ENCODE measurements at regions not wholly inside any gene's neighbourhood (a gene's known extent, or its start where the extent isn't known, plus 50 kb on each side); places are given as distances from the start of the nearest gene placed in this dataset.

DNA sequence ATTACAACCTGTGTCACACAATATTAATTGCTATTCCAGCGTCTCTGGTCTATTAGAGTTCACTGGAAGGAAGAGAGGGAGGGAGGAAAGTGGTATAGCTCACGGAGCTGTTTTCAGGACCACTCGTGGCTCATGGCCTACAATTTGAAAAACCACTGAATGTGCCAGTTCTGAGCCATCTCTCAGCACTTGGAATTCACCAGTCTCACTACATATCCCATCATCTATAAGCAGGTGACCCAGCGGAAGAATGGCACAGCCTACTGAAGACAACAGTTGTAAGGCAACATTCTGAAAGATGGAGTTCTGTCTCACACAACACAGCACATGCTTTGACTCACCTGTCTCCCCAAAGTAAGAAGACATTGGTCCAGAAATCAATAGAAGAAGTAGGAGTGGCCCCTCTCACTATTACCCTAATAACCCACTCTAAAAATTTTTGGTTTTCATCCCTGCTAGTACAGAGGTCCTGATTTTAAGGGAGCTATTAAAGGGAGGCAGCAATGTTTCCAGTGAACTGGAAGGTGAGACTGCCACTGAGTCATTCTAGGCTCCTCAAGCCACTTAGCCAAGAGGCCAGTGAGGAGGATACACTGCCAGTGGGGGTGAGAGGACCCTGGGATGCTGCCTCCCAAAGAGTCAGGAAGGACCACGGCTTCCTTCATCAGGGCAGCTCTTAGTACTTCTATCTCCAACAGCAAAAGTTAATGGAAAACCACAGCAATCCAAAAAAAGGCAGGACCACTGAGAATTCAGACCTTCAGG lies 50.0 kb upstream of the DOCK9 start:
- DNase-seq (no peak), ATAC-seq (no peak)

DNA sequence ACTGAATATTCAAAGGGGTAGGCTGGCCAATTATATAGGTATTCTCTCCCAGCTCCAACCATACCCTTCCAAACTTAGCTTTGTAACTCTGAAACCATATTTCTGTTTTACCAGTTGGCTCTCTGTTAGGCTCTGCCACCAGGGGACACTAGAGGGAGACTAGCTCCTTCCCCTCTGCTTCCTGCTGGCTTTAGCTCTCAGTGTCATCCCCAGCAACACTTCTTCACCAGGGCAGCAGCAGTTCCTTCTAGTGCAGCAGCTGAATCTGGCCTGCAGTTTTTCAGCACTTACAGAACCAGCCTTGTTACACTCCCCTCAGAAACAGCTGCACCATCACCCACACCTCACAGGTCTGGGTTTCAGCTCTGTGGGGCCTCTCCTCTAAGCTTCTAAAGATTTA lies 51.0 kb upstream of the DOCK9 start:
- ATAC-seq, result peak; percentile 11
- DNase-seq, result peak; percentile 53

DNA sequence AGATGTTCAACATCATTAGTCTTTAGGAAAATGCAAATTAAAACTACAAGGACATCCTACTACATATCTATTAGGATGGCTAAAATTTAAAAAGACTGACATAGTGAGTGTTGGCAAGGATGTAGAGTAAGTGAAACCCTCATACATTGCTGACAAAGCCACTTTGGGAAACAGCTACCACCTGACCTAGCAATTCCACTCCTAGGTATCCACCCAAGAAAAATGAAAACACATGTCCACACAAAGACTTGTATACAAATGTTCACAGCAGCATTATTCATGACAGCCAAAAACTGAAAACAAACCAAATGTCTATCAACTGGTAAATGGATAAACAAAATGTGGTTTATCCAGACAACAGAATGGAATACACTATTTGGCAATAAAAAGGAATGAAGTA lies 51.7 kb upstream of the DOCK9 start:
- ATAC-seq (no peak), DNase-seq (no peak)

- DNase-seq (no peak), ATAC-seq (no peak)
Measured at GRCh38 chr13:99030326-99030725, 52.5 kb upstream of the DOCK9 start.

DNA sequence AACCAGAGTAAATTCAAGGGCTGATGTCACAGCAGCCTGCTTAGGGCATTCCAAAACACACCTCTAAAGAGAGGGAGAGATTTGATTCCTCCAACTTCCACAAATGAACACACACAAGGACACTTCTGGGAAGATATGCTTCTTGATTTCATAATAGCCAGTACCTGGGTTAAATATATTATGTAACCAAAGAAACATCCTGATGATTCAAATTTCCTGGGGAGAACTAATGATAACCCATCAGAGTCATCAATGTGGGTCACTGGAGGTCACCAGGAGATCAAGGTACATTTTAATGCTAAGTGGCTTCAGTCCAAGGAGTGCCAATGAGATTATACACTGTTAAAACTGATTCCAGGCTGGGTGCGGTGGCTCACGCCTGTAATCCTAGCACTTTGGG lies 54.0 kb upstream of the DOCK9 start:
- ATAC-seq, result no peak

GRCh38 chr13:99033814-99034213 lies 56.0 kb upstream of the DOCK9 start:
- DNase-seq (no peak), ATAC-seq (no peak)

More for the DNA sequence above, 54.0 kb upstream of the DOCK9 start:
- no peak for DNase-seq

DNA sequence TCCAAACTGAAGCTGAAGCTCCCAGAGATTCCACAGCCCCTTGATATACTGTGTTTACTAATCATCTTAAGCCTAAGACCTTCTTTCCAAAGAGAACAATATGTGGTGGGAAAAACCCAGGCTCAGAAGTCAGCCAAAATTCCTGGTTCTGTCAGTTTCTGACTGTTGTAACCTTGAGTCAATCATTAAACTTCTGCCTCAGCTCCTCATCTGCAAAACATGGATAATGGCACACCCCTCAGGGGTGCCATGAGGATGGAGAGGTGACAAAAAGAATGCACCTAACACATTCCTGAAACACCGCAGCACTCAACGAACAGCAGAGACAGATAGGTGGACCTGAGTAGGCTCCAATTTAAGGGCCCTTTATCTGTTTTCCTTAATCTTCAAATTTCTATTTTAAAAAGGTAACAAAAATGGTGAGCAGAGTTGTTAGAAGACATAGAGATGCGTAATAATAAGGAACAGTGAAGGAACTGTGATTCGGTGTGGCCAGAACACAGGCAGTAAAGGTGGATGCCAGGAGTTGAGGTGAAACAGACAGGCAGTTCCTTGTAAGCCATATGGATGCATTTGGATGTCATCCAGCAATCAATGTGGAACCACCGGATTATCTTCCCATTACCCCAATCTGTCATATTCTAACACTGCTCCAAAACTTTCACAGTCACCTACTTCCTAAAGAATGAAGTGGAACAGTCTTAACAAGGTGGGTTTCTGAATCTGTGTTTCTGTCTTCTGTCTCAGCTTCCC lies 56.6 kb upstream of the DOCK9 start:
- ATAC-seq (no peak), DNase-seq (no peak)

GRCh38 chr13:99035715-99036114 lies 57.9 kb upstream of the DOCK9 start:
- DNase-seq (no peak), ATAC-seq (no peak)

GRCh38 chr13:99037756-99038155 lies 59.9 kb upstream of the DOCK9 start:
- DNase-seq (no peak), ATAC-seq (no peak)

- ATAC-seq, result no peak
- DNase-seq, result no peak
Measured at GRCh38 chr13:99039718-99040280, 61.9 kb upstream of the DOCK9 start.

DNA sequence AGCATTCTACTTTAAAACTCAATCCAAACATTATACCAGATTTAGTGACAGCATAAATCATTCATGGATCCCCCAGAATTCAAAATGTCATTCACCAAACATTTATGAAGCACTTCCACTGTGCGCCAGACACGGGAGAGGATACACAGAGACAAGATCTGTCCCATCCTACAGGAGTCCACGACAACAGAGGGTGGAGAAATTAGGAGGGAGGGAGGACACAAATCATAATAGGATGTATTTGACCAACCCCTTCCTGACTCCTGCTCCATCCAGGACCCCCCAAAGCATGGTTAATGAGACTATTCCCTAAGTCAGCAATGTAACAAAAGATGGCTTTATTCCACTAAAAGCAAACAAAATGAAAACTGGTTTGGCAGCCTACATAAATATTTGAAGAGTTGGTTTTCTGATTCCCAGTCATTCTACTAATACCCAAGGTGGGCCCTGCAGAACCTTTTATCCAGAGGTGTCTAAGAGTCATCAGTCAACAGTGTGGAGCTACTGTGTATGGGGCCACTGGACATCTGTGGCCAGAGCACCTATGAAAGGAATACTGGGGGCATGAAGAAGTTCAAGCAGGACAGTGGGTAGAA lies 62.8 kb upstream of the DOCK9 start:
- no peak for DNase-seq
- ATAC-seq, result no peak

- DNase-seq (no peak), ATAC-seq (no peak)
Measured at GRCh38 chr13:99041337-99041736, 63.5 kb upstream of the DOCK9 start.

DNA sequence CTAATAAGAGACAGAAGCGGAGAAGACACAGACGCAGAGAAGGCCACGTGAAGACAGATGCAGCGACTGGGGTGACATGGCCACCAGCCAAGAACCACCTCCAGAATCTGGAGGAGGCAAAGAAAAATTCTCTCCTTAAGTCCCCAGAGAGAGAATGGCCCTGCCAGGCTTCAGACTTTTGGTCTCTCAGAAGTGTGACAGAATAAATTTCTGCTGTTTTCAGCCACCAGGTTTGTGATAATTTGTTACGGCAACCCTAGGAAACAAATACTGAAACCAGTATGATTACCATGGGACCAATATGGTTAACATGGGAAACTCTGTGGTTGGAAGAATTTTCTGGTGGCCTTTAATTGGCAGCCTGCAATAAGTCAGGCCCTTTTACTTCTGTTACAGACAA lies 63.9 kb upstream of the DOCK9 start:
- DNase-seq (peak; percentile 22), ATAC-seq (peak; percentile 50)

- ATAC-seq, result no peak
Measured at GRCh38 chr13:99042521-99043250, 64.8 kb upstream of the DOCK9 start.

DNA sequence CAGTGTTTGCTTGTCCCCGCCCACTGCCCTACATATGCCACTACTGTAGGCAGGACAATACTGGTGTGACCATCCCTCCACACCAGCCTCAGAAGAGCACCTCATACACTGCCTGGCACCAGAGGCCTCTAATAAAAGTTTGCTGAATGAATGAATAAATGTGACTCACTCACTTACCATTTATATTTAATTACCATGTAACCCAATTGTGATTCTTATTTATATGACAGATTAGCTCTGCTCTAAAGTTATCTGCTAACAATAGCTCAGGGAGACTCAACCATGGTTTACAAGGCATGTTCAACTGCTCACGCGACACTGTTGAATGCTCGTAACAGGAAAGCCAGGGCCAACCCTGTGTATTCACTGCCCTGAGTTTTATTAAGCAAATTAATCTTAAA lies 66.0 kb upstream of the DOCK9 start:
- DNase-seq (no peak), ATAC-seq (no peak)

More at GRCh38 chr13:99042521-99043250, 64.8 kb upstream of the DOCK9 start:
- DNase-seq, result peak; percentile 20

GRCh38 chr13:99044764-99045163 lies 66.9 kb upstream of the DOCK9 start:
- no peak for DNase-seq
- ATAC-seq, result peak; percentile 31

GRCh38 chr13:99045396-99045795 lies 67.5 kb upstream of the DOCK9 start:
- ATAC-seq (no peak), DNase-seq (no peak)

GRCh38 chr13:99046851-99047250 lies 69.0 kb upstream of the DOCK9 start:
- no peak for ATAC-seq
- no peak for DNase-seq

- ATAC-seq, result no peak
Measured at GRCh38 chr13:99050983-99051488, 73.2 kb upstream of the DOCK9 start.

DNA sequence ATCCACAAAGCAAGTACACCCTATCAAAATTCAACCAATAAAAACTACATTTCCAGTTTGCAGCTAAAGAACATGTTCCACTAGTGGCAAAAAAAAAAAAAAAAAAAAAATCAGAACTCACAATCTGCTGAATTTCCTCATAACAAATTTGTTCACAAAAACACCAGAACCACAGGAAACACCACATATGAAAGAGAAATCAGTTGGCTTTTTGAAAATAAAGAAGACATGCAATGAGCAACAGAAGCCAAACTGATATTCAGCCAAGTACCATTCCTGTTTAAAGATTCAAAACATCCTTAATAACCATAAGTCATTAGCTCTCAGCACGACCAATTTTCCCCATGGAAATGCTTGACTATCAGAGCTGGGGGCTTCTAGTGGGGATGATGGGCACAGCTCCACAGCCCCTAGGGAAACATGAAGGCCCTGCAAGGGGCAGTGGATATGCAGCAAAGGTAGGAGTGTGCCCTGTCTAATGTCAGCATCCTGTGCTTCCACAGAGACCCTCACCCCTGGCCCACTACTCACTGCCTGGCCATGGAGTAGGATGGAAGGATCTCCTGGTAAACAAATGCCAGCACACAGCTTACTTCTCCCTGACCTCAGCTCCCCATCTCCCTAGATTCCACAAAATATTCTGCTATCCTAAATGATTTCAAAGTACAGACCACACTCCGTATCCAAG lies 74.0 kb upstream of the DOCK9 start:
- ATAC-seq, result no peak

More at GRCh38 chr13:99050983-99051488, 73.2 kb upstream of the DOCK9 start:
- no peak for DNase-seq

DNA sequence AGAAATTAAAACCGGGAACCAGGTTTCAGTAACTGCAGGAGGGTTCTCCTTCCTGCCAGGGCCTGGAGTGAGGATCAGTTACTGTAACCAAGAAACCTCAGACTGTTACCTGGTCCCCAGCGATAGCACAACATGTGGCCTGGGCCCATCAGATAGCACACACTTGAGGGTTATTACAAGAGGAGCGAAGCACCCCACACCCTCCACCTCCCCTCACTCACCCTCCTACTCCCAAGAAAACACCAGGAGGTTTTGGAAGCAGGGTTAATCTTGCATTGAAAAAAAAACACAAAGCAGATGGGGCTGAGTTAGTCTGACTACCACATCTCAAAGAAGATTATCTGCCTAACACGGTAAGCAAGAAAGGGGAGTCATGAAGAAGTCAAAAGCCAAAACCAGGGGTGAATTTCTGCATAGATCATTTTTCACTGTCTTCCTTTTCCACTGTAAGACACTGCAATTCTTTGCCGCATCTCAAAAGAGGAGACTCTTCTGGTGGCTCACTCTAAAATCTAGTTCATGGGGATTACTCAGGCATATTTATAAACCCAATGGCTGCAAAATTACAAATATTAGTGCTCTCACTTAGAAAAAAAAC lies 75.9 kb upstream of the DOCK9 start:
- DNase-seq (no peak), ATAC-seq (peak; percentile 37)

More for the DNA sequence above, 74.0 kb upstream of the DOCK9 start:
- no peak for DNase-seq
